ENCODE measurements at regions not wholly inside any gene's neighbourhood (a gene's known extent, or its start where the extent isn't known, plus 50 kb on each side); places are given as distances from the start of the nearest gene placed in this dataset.

- Histone ChIP-seq H3K4me3 (no peak overlapping the region), H3K79me2 (no peaks in the 10 kb centered on the region), H3K4me1 (ENCODE audit: insufficient read depth) (no peaks in the 10 kb centered on the region), H3K4me2 (no peak overlapping the region), H3K9me3 (ENCODE audit: low read depth) (no peaks in the 10 kb centered on the region), H4K20me1 (ENCODE audit: insufficient read depth, poor library complexity, severe bottlenecking) (no peaks in the 10 kb centered on the region), H3K9me2 (replicated peaks; ENCODE audit: insufficient read depth) (no peaks in the 10 kb centered on the region), H3K27me3 (peaks cover 3% of the 10 kb centered on the region), H3K27ac (no peak overlapping the region), H3K36me3 (replicated peaks; ENCODE audit: insufficient read depth, low read depth) (no peaks in the 10 kb centered on the region), H2AFZ (no peak overlapping the region)
- DNase-seq (ENCODE audit: low spot score), result no peak
- WGBS (ENCODE audit: low lambda C conversion rate, missing lambda C conversion rate), result 91% methylated on average over 6 of the region's 8 CpGs
- TF ChIP-seq CTCF (IDR thresholded peaks at IDR 0.05; ENCODE audit: poor library complexity), result no peak
- no peak for TF ChIP-seq EZH2phosphoT487 (IDR thresholded peaks at IDR 0.05; ENCODE audit: low read depth, severe bottlenecking, unreplicated experiment)
- TF ChIP-seq EZH2 (IDR thresholded peaks at IDR 0.05; ENCODE audit: borderline replicate concordance), result no peak
Observed at GRCh38 chr16:89040391-89040790, 53.3 kb upstream of the ACSF3 start.

GRCh38 chr16:89040861-89041570, 52.6 kb upstream of the ACSF3 start:
- Histone ChIP-seq H3K4me3 (no peak overlapping the region), H3K4me2 (no peak overlapping the region), H2AFZ (no peak overlapping the region), H3K4me1 (ENCODE audit: insufficient read depth) (no peaks in the 10 kb centered on the region), H3K27ac (no peak overlapping the region), H3K9me3 (ENCODE audit: low read depth) (no peaks in the 10 kb centered on the region), H4K20me1 (ENCODE audit: insufficient read depth, poor library complexity, severe bottlenecking) (no peaks in the 10 kb centered on the region), H3K27me3 (no peaks in the 10 kb centered on the region), H3K9me2 (replicated peaks; ENCODE audit: insufficient read depth) (no peaks in the 10 kb centered on the region), H3K36me3 (replicated peaks; ENCODE audit: insufficient read depth, low read depth) (no peaks in the 10 kb centered on the region), H3K79me2 (no peaks in the 10 kb centered on the region)
- 89% methylated on average over 25 of the region's 25 CpGs for WGBS (ENCODE audit: low lambda C conversion rate, missing lambda C conversion rate)
- no peak for DNase-seq (ENCODE audit: low spot score)
- no peak for TF ChIP-seq EZH2phosphoT487 (IDR thresholded peaks at IDR 0.05; ENCODE audit: low read depth, severe bottlenecking, unreplicated experiment)
- no peak for TF ChIP-seq CTCF (IDR thresholded peaks at IDR 0.05; ENCODE audit: poor library complexity)
- no peak for TF ChIP-seq EZH2 (IDR thresholded peaks at IDR 0.05; ENCODE audit: borderline replicate concordance)

GRCh38 chr16:89041571-89042481, 51.8 kb upstream of the ACSF3 start:
- no peaks in the 10 kb centered on the region for H3K27me3 ChIP-seq

More at GRCh38 chr16:89041571-89042481, 51.8 kb upstream of the ACSF3 start:
- no peak overlapping the region for H3K27ac ChIP-seq
- no peaks in the 10 kb centered on the region for H3K79me2 ChIP-seq
- DNase-seq (ENCODE audit: low spot score), result no peak
- no peaks in the 10 kb centered on the region for H3K36me3 ChIP-seq (replicated peaks; ENCODE audit: insufficient read depth, low read depth)
- H2AFZ ChIP-seq, result no peak overlapping the region
- H3K9me3 ChIP-seq (ENCODE audit: low read depth), result no peaks in the 10 kb centered on the region
- no peak overlapping the region for H3K4me3 ChIP-seq
- 87% methylated on average over 25 of the region's 42 CpGs for WGBS (ENCODE audit: low lambda C conversion rate, missing lambda C conversion rate)
- no peak overlapping the region for H3K4me2 ChIP-seq
- no peaks in the 10 kb centered on the region for H4K20me1 ChIP-seq (ENCODE audit: insufficient read depth, poor library complexity, severe bottlenecking)
- no peaks in the 10 kb centered on the region for H3K9me2 ChIP-seq (replicated peaks; ENCODE audit: insufficient read depth)
- H3K4me1 ChIP-seq (ENCODE audit: insufficient read depth), result no peaks in the 10 kb centered on the region
- TF ChIP-seq EZH2 (IDR thresholded peaks at IDR 0.05; ENCODE audit: borderline replicate concordance) (no peak), EZH2phosphoT487 (IDR thresholded peaks at IDR 0.05; ENCODE audit: low read depth, severe bottlenecking, unreplicated experiment) (no peak), CTCF (IDR thresholded peaks at IDR 0.05; ENCODE audit: poor library complexity) (no peak)
